IPS DF 4.7 (cell line): ENCODE measurements at regions not wholly inside any gene's neighbourhood (a gene's known extent, or its start where the extent isn't known, plus 50 kb on each side); places are given as distances from the start of the nearest gene placed in this dataset.
"Not testable (repeated sequence)": the region's sequence is repeated elsewhere in the genome, so short reads cannot be mapped to it uniquely, and the experiment has no call there.

Source experiments
- DNase-seq: peaks from one replicate; pipeline ENCODE4 v3.0.0-alpha.2; 2013; ENCODE audit warnings: low spot score; ENCODE audit errors: extremely low read depth

- no peak for DNase-seq
These were observed 436.6 kb downstream of the MRPL39 start for GRCh38 chr21:25170681-25171080.

DNA sequence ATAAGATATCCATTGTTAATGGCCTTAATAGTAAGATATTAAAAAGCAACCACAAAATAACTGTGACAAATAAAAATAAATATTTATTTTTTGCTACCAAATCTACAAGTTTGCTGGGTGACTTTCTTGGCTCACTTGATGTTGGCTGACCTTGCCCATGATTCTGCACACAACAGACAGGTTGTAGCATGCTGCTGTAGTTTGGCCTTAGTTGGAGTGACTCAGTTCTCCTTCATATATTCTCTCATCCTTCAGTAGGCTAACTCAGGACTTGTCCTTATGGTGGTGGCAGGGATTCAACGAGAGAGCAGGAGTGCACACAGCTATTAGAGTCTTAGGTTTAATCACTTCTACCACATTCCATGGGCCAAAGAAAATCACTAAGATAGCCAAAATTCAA, 437.9 kb downstream of the MRPL39 start:
- DNase-seq = no peak

GRCh38 chr21:25166904-25167303, 440.4 kb downstream of the MRPL39 start:
- not testable (repeated sequence) for DNase-seq

GRCh38 chr21:25161571-25161970, 445.7 kb downstream of the MRPL39 start:
- no peak for DNase-seq

DNA sequence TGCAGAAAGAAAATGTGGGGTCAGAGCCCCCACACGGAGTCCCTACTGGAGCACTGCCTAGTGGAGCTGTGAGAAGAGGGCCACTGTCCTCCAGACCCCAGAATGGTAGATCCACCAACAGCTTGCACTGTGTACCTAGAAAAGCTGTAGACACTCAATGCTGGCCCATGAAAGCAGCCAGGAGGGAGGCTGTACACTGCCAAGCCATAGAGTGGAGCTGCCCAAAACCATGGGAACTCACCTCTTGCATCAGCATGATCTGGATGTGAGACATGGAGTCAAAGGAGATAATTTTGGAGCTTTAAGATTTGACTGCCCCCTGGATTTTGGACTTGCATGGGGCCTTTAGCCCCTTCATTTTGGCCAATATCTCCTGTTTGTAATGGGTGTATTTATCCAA, 452.3 kb downstream of the MRPL39 start:
- DNase-seq = not testable (repeated sequence)

- no peak for DNase-seq
These were observed 458.3 kb downstream of the MRPL39 start for GRCh38 chr21:25149022-25149421.

DNA sequence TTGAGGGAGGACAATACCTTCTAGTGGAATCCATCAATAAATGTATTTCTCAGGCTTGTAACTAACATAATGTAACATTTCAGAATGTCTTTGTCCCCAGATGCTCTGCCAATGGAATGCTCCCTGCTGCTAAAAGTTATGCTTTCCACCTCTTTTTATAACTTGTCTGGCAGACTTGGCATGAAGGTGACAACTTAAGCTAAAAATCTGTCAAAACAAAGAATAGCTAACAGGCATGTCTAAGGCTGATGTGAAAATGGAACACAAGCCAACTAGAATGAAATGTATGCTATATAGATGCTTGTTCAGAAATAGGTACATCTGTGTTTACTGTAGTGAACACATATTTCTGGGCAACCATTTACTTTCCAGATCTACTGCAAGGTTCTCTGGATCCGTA, 467.9 kb downstream of the MRPL39 start:
- DNase-seq = no peak

DNA sequence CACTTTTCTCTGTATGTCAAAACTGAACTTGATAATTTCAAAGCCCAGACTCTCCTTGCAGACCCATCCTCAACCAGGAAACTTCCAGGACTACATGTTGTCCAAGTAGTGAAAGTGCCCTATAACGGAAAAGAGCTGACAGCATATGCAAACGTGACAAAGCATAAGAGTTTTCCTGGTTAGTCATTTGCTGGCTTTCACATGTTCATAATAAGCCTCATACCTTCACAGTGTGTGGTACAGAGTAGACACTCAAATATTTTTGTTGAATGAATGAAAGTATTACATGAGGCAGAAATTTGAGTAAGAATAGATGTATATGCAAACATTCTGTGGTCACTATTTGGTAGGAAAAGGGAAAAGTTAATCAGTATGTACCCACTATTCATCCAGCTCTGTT, 473.3 kb downstream of the MRPL39 start:
- DNase-seq = no peak

- DNase-seq = no peak
These were observed 479.5 kb downstream of the MRPL39 start for GRCh38 chr21:25127811-25128210.

DNA sequence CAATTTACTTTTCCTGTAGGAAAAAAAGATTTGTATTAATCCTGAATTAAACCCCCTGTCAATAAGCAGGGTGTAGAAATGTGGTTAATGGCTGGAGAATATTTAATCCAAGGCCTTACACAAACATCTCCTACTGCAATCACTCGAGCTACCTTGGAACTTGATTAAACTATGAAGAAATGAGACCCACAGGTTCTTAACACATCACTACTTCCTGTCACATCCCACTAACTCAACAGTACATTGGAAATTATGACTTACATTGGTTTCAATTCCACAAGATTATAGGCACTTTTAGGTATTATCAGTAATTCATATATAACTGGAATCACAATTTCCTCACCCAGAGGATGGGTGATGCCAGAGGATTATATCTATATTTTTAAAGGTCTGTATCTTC, 480.3 kb downstream of the MRPL39 start:
- no peak for DNase-seq

GRCh38 chr21:25126564-25126963, 480.7 kb downstream of the MRPL39 start:
- DNase-seq = no peak

DNA sequence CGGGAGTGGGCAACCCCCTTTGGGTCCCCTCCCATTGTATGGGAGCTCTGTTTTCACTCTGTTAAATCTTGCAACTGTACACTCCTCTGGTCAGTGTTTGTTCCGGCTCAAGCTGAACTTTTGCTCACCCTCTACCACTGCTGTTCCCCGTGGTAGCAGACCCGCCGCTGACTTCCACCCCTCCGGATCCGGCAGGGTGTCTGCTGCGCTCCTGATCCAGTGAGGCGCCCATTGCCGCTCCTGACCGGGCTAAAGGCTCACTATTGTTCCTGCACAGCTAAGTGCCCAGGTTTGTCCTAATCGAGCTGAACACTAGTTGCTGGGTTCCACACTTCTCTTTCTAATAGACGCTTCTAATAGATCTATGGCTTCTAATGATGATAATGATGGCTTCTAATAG, 488.6 kb downstream of the MRPL39 start:
- no peak for DNase-seq

- no peak for DNase-seq
These were observed 492.3 kb downstream of the MRPL39 start for GRCh38 chr21:25115021-25115420.

DNA sequence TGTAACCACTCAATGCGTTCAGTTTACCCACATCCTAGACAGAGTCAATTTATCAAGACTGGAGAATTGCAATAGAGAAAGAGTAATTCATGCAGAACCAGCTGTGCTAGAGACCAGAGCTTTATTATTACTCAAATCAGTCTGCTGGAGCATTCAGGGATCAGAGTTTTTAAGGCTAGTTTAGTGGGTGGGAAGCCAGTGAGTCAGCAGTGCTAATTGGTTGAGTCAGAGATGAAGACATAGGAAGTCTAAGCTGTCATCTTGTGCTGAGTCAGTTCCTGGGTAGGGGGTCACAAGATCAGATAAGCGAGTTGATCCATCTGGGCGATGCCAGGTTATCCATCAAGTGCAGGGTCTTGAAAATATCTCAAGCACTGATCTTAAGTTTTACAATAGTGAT, 499.6 kb downstream of the MRPL39 start:
- no peak for DNase-seq

DNA sequence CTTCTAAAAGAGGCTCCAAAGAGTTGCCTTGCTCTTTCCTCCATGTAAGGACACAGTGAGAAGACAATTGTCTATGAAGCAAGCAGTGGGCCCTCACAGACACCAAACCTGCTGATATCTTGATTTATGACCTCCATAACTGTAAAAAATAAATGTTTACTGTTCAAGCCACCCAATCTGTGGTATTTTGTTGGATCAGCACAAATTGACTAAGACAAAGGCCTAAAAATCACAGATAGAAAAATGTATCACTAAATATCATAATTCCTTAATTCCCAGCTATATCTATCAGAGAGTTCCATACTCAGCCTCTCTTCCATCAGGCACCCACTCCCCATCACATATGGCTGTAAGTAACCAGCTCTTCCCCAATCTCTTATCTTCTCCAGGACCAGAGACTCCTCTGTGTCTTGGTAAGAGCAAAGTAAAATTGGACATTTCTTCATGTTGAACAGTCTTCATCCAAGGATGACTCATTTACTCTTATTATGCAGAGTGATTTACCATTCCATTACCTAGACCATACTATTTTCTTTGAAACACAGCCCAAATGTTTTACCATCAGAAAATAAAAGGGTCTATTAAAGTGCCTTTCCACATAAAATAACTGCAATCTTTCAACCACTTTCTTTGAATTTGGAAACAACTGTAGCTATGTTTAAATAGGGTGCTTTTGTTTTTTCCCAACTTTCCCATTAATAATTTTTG, 503.6 kb downstream of the MRPL39 start:
- DNase-seq = no peak

- DNase-seq = no peak
These were observed 509.6 kb downstream of the MRPL39 start for GRCh38 chr21:25097648-25098047.

DNA sequence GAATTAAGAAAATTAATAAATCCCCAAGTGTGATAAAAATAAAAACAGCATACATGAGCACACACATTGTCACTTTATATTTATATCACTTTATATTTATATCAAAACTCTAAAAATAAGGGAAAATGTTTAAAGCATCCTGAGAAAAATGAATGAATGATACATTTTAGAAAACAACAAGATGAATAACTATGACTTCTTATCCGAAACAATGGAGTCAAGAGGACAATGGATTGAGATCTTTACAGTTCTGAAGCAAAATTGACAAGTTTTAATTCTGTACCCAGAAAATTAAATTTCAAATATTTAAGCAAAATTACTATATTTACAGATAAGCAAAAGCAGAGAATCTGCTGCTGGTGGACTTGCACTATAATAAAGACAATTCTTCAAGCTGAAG, 512.6 kb downstream of the MRPL39 start:
- no peak for DNase-seq

- DNase-seq = no peak
These were observed 514.8 kb downstream of the MRPL39 start for GRCh38 chr21:25092441-25093011.

- no peak for DNase-seq
These were observed 526.2 kb downstream of the MRPL39 start for GRCh38 chr21:25081096-25081495.

GRCh38 chr21:25080661-25081060, 526.6 kb downstream of the MRPL39 start:
- DNase-seq = no peak

- DNase-seq = no peak
These were observed 527.1 kb downstream of the MRPL39 start for GRCh38 chr21:25080141-25080540.

GRCh38 chr21:25079053-25079452, 528.2 kb downstream of the MRPL39 start:
- DNase-seq = no peak

GRCh38 chr21:25062061-25062460, 545.2 kb downstream of the MRPL39 start:
- DNase-seq = no peak
